ENCODE measurements at regions not wholly inside any gene's neighbourhood (a gene's known extent, or its start where the extent isn't known, plus 50 kb on each side); places are given as distances from the start of the nearest gene placed in this dataset.

- no peaks in the 10 kb centered on the region for H3F3A ChIP-seq (ENCODE audit: insufficient read depth, low read length, poor library complexity, severe bottlenecking)
- H3K9ac ChIP-seq (ENCODE audit: low read length) = no peak overlapping the region
- no peak overlapping the region for H2AFZ ChIP-seq (ENCODE audit: low read depth, low read length)
- H3K79me2 ChIP-seq (replicated peaks; ENCODE audit: insufficient read depth, low read length) = no peaks in the 10 kb centered on the region
- no peaks in the 10 kb centered on the region for H3K27me3 ChIP-seq (ENCODE audit: insufficient read depth, low read depth, low read length)
- no peak for TF ChIP-seq EZH2 (IDR thresholded peaks at IDR 0.05; ENCODE audit: borderline replicate concordance, insufficient read depth, low read length, poor library complexity, severe bottlenecking)
- TF ChIP-seq MXI1 (conservative IDR thresholded peaks at IDR 0.05; ENCODE audit: poor library complexity, severe bottlenecking) = no peak
- TF ChIP-seq REST (IDR thresholded peaks at IDR 0.05; ENCODE audit: borderline replicate concordance) = no peak
- no peak for TF ChIP-seq TAF1 (IDR thresholded peaks at IDR 0.05; ENCODE audit: low read depth)
- no peak for TF ChIP-seq CTCF (IDR thresholded peaks at IDR 0.05; ENCODE audit: poor library complexity, severe bottlenecking)
- no peak for TF ChIP-seq POLR2AphosphoS5 (IDR thresholded peaks at IDR 0.05)
- no peak for TF ChIP-seq SMC3 (conservative IDR thresholded peaks at IDR 0.05; ENCODE audit: poor library complexity)
- TF ChIP-seq EP300 (conservative IDR thresholded peaks at IDR 0.05; ENCODE audit: poor library complexity, severe bottlenecking) = no peak
- no peak for TF ChIP-seq RAD21 (conservative IDR thresholded peaks at IDR 0.05)
- H4K20me1 ChIP-seq (ENCODE audit: insufficient read depth) = no peaks in the 10 kb centered on the region
- no peak overlapping the region for H3K27ac ChIP-seq (ENCODE audit: low read length)
- H3K36me3 ChIP-seq (ENCODE audit: insufficient read depth, low read length) = no peaks in the 10 kb centered on the region
- H3K4me2 ChIP-seq (ENCODE audit: low read length) = no peak overlapping the region
- no peaks in the 10 kb centered on the region for H3K9me3 ChIP-seq (ENCODE audit: low read length)
- H3K9me2 ChIP-seq (ENCODE audit: insufficient read depth, low read length) = no peaks in the 10 kb centered on the region
- H3K4me3 ChIP-seq (ENCODE audit: low read length) = no peak overlapping the region
Observed at GRCh38 chr5:135655468-135655815, 76.7 kb upstream of the CXCL14 start.

GRCh38 chr5:135654761-135655467 lies 76.1 kb upstream of the CXCL14 start:
- no peak overlapping the region for H3K9ac ChIP-seq (ENCODE audit: low read length)
- H3K27me3 ChIP-seq (ENCODE audit: insufficient read depth, low read depth, low read length) = no peaks in the 10 kb centered on the region
- no peaks in the 10 kb centered on the region for H3K36me3 ChIP-seq (ENCODE audit: insufficient read depth, low read length)
- no peak overlapping the region for H3K4me2 ChIP-seq (ENCODE audit: low read length)
- H3F3A ChIP-seq (ENCODE audit: insufficient read depth, low read length, poor library complexity, severe bottlenecking) = no peaks in the 10 kb centered on the region
- H3K9me3 ChIP-seq (ENCODE audit: low read length) = no peaks in the 10 kb centered on the region
- no peak overlapping the region for H3K27ac ChIP-seq (ENCODE audit: low read length)
- no peak overlapping the region for H3K4me3 ChIP-seq (ENCODE audit: low read length)
- TF ChIP-seq TAF1 (IDR thresholded peaks at IDR 0.05; ENCODE audit: low read depth) (no peak), POLR2AphosphoS5 (IDR thresholded peaks at IDR 0.05) (no peak), MXI1 (conservative IDR thresholded peaks at IDR 0.05; ENCODE audit: poor library complexity, severe bottlenecking) (no peak), RAD21 (conservative IDR thresholded peaks at IDR 0.05) (no peak), EZH2 (IDR thresholded peaks at IDR 0.05; ENCODE audit: borderline replicate concordance, insufficient read depth, low read length, poor library complexity, severe bottlenecking) (no peak), EP300 (conservative IDR thresholded peaks at IDR 0.05; ENCODE audit: poor library complexity, severe bottlenecking) (no peak), CTCF (IDR thresholded peaks at IDR 0.05; ENCODE audit: poor library complexity, severe bottlenecking) (no peak), REST (IDR thresholded peaks at IDR 0.05; ENCODE audit: borderline replicate concordance) (no peak), SMC3 (conservative IDR thresholded peaks at IDR 0.05; ENCODE audit: poor library complexity) (no peak)
- H3K79me2 ChIP-seq (replicated peaks; ENCODE audit: insufficient read depth, low read length) = no peaks in the 10 kb centered on the region
- H4K20me1 ChIP-seq (ENCODE audit: insufficient read depth) = no peaks in the 10 kb centered on the region
- no peak overlapping the region for H2AFZ ChIP-seq (ENCODE audit: low read depth, low read length)
- no peaks in the 10 kb centered on the region for H3K9me2 ChIP-seq (ENCODE audit: insufficient read depth, low read length)

All from neural cell (in vitro differentiated cells).